ENCODE measurements at regions not wholly inside any gene's neighbourhood (a gene's known extent, or its start where the extent isn't known, plus 50 kb on each side); places are given as distances from the start of the nearest gene placed in this dataset.

DNA sequence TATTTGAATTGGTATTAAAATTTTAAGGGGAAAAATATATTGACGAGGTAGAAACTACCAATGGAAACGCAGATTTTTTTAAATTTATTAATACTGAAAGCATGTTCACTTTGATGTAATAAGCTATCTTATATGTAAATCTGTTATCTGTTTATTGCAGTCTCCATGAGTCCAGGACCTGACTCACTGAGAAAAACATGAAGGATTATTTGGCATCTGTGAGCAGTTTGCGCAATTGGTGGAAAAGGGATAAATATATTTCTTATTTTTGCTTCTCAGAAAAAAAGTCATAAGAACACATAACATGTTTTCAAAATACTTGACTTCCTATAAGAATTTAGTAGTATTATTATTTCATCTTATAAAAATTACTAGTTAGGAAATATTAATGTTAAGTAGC lies 561.4 kb downstream of the ADCYAP1 start:
- POLR2A ChIA-PET = no interaction called here
- WGBS (ENCODE audit: low lambda C conversion rate) = 3% methylated on average over 3 of the region's 3 CpGs
- CTCF ChIA-PET = no interaction called here

DNA sequence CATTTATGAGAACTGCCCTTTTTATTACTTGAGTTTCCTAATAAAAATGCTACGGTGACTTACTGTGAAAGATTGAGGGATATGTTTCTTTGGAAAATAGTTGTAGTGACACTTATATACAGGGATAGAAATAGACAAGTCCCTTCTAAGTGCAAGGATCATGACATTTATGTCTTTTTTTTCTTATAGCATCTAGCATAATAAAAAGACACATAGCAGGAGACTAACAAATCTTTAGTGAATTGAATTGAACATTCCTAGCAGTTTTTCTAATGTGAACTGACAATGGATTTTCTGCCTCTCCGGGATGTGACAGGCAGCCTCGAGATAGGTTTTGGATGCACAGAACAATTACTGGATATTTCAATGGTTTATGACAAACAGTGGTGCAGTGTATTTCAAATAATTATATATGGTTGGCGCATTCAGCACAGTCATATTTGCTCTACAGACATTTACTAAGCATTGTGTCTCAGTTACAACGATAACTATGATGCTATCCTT lies 562.8 kb downstream of the ADCYAP1 start:
- no peak overlapping the region for H3K4me2 ChIP-seq
- H2AFZ ChIP-seq (ENCODE audit: low read depth) = no peak overlapping the region
- H3K9me2 ChIP-seq = no peaks in the 10 kb centered on the region
- no peak overlapping the region for H3K27ac ChIP-seq (ENCODE audit: low read depth in 2 of 2, low read length in 1 of 2)
- no peaks in the 10 kb centered on the region for H3K36me3 ChIP-seq (replicated peaks in 1 of 2; ENCODE audit: control insufficient read depth in 1 of 2, insufficient read depth in 2 of 2, low read length in 1 of 2)
- H3K4me1 ChIP-seq (ENCODE audit: control insufficient read depth in 1 of 2, insufficient read depth in 2 of 2, low read depth in 1 of 2, low read length in 1 of 2) = no peaks in the 10 kb centered on the region
- TF ChIP-seq TEAD4 (IDR thresholded peaks at IDR 0.05; ENCODE audit: borderline replicate concordance, insufficient read depth) (no peak), IRF3 (IDR thresholded peaks at IDR 0.05; ENCODE audit: low read depth, low read length) (no peak), EP300 (IDR thresholded peaks at IDR 0.05; ENCODE audit: borderline replicate concordance in 1 of 2, low read depth in 1 of 2, low read length in 1 of 2) (no peak), NFIC (IDR thresholded peaks at IDR 0.05; ENCODE audit: borderline replicate concordance) (no peak), ZBTB33 (IDR thresholded peaks at IDR 0.05; ENCODE audit: borderline replicate concordance, low read depth) (no peak)
- TF ChIP-seq, protein P1, sequence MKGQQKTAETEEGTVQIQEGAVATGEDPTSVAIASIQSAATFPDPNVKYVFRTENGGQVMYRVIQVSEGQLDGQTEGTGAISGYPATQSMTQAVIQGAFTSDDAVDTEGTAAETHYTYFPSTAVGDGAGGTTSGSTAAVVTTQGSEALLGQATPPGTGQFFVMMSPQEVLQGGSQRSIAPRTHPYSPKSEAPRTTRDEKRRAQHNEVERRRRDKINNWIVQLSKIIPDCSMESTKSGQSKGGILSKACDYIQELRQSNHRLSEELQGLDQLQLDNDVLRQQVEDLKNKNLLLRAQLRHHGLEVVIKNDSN (IDR thresholded peaks at IDR 0.05; ENCODE audit: borderline replicate concordance, low read depth) = no peak
- TF ChIP-seq, protein P2, sequence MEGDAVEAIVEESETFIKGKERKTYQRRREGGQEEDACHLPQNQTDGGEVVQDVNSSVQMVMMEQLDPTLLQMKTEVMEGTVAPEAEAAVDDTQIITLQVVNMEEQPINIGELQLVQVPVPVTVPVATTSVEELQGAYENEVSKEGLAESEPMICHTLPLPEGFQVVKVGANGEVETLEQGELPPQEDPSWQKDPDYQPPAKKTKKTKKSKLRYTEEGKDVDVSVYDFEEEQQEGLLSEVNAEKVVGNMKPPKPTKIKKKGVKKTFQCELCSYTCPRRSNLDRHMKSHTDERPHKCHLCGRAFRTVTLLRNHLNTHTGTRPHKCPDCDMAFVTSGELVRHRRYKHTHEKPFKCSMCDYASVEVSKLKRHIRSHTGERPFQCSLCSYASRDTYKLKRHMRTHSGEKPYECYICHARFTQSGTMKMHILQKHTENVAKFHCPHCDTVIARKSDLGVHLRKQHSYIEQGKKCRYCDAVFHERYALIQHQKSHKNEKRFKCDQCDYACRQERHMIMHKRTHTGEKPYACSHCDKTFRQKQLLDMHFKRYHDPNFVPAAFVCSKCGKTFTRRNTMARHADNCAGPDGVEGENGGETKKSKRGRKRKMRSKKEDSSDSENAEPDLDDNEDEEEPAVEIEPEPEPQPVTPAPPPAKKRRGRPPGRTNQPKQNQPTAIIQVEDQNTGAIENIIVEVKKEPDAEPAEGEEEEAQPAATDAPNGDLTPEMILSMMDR (IDR thresholded peaks at IDR 0.05) = no peak
- TF ChIP-seq, protein P3, sequence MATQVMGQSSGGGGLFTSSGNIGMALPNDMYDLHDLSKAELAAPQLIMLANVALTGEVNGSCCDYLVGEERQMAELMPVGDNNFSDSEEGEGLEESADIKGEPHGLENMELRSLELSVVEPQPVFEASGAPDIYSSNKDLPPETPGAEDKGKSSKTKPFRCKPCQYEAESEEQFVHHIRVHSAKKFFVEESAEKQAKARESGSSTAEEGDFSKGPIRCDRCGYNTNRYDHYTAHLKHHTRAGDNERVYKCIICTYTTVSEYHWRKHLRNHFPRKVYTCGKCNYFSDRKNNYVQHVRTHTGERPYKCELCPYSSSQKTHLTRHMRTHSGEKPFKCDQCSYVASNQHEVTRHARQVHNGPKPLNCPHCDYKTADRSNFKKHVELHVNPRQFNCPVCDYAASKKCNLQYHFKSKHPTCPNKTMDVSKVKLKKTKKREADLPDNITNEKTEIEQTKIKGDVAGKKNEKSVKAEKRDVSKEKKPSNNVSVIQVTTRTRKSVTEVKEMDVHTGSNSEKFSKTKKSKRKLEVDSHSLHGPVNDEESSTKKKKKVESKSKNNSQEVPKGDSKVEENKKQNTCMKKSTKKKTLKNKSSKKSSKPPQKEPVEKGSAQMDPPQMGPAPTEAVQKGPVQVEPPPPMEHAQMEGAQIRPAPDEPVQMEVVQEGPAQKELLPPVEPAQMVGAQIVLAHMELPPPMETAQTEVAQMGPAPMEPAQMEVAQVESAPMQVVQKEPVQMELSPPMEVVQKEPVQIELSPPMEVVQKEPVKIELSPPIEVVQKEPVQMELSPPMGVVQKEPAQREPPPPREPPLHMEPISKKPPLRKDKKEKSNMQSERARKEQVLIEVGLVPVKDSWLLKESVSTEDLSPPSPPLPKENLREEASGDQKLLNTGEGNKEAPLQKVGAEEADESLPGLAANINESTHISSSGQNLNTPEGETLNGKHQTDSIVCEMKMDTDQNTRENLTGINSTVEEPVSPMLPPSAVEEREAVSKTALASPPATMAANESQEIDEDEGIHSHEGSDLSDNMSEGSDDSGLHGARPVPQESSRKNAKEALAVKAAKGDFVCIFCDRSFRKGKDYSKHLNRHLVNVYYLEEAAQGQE (IDR thresholded peaks at IDR 0.05; ENCODE audit: low read depth, low read length) = no peak
- no peak overlapping the region for H3K9ac ChIP-seq
- H3K79me2 ChIP-seq (ENCODE audit: insufficient read depth) = no peaks in the 10 kb centered on the region
- no peak overlapping the region for H3K4me3 ChIP-seq (ENCODE audit: low read depth in 2 of 2, low read length in 1 of 2)
- no peaks in the 10 kb centered on the region for H3K9me3 ChIP-seq
- CTCF ChIA-PET = no interaction called here
- DNase-seq = no peak
- POLR2A ChIA-PET = no interaction called here
- WGBS (ENCODE audit: low lambda C conversion rate) = under 1% methylated on average over 5 of the region's 5 CpGs
- H3K27me3 ChIP-seq (ENCODE audit: insufficient read depth) = no peaks in the 10 kb centered on the region
- no peaks in the 10 kb centered on the region for H4K20me1 ChIP-seq (ENCODE audit: insufficient read depth)
- H3F3A ChIP-seq (replicated peaks; ENCODE audit: insufficient read depth) = no peaks in the 10 kb centered on the region

More for the DNA sequence above, 561.4 kb downstream of the ADCYAP1 start:
- TF ChIP-seq MXI1 (IDR thresholded peaks at IDR 0.05; ENCODE audit: low read depth, low read length) (no peak), JUND (IDR thresholded peaks at IDR 0.05) (no peak), EP300 (IDR thresholded peaks at IDR 0.05; ENCODE audit: borderline replicate concordance in 1 of 2, low read depth in 1 of 2, low read length in 1 of 2) (no peak), FOSL2 (IDR thresholded peaks at IDR 0.05; ENCODE audit: borderline replicate concordance, low read depth) (no peak)
- TF ChIP-seq, protein P1 (IDR thresholded peaks at IDR 0.05; ENCODE audit: borderline replicate concordance, low read depth) = no peak
- TF ChIP-seq, protein P4, sequence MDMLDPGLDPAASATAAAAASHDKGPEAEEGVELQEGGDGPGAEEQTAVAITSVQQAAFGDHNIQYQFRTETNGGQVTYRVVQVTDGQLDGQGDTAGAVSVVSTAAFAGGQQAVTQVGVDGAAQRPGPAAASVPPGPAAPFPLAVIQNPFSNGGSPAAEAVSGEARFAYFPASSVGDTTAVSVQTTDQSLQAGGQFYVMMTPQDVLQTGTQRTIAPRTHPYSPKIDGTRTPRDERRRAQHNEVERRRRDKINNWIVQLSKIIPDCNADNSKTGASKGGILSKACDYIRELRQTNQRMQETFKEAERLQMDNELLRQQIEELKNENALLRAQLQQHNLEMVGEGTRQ (IDR thresholded peaks at IDR 0.05; ENCODE audit: borderline replicate concordance, low read depth, low read length) = no peak
- Histone ChIP-seq H3K36me3 (replicated peaks in 1 of 2; ENCODE audit: control insufficient read depth in 1 of 2, insufficient read depth in 2 of 2, low read length in 1 of 2) (no peaks in the 10 kb centered on the region), H2AFZ (ENCODE audit: low read depth) (no peak overlapping the region), H3F3A (replicated peaks; ENCODE audit: insufficient read depth) (no peaks in the 10 kb centered on the region), H3K79me2 (ENCODE audit: insufficient read depth) (no peaks in the 10 kb centered on the region), H3K4me3 (ENCODE audit: low read depth in 2 of 2, low read length in 1 of 2) (no peak overlapping the region), H3K9ac (no peak overlapping the region), H3K4me1 (ENCODE audit: control insufficient read depth in 1 of 2, insufficient read depth in 2 of 2, low read depth in 1 of 2, low read length in 1 of 2) (no peaks in the 10 kb centered on the region), H3K4me2 (no peak overlapping the region), H3K9me3 (no peaks in the 10 kb centered on the region), H4K20me1 (ENCODE audit: insufficient read depth) (no peaks in the 10 kb centered on the region), H3K27me3 (ENCODE audit: insufficient read depth) (no peaks in the 10 kb centered on the region), H3K27ac (ENCODE audit: low read depth in 2 of 2, low read length in 1 of 2) (no peak overlapping the region), H3K9me2 (no peaks in the 10 kb centered on the region)
- no peak for DNase-seq

All from SK-N-SH (cell line).